ENCODE measurements at regions not wholly inside any gene's neighbourhood (a gene's known extent, or its start where the extent isn't known, plus 50 kb on each side); places are given as distances from the start of the nearest gene placed in this dataset.

DNA sequence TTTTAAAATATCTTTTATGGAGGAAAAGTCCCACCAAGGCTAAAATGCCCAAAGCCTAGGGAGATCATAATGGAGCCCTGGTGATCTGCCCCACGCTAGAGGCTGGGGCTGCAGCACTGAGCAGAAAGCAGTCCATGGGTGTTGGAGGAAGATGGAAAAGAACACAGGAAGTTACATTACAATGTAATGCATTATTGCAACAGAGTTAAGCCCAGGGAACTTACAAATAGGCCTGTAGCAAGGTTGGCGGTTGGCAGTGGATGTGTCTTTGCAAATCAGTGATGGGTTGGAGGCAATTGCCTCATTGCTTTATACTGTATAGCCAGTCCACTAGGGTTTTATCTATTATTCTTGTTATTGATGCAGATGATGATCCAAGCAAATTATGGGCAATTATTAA, 399.9 kb downstream of the NDFIP2 start:
- TF ChIP-seq, protein P1, sequence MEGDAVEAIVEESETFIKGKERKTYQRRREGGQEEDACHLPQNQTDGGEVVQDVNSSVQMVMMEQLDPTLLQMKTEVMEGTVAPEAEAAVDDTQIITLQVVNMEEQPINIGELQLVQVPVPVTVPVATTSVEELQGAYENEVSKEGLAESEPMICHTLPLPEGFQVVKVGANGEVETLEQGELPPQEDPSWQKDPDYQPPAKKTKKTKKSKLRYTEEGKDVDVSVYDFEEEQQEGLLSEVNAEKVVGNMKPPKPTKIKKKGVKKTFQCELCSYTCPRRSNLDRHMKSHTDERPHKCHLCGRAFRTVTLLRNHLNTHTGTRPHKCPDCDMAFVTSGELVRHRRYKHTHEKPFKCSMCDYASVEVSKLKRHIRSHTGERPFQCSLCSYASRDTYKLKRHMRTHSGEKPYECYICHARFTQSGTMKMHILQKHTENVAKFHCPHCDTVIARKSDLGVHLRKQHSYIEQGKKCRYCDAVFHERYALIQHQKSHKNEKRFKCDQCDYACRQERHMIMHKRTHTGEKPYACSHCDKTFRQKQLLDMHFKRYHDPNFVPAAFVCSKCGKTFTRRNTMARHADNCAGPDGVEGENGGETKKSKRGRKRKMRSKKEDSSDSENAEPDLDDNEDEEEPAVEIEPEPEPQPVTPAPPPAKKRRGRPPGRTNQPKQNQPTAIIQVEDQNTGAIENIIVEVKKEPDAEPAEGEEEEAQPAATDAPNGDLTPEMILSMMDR (IDR thresholded peaks at IDR 0.05) = no peak
- TF ChIP-seq POLR2A (IDR thresholded peaks at IDR 0.05) = no peak

All from heart left ventricle (tissue), 13 donors.